Adipocyte (in vitro differentiated cells): ENCODE measurements at regions not wholly inside any gene's neighbourhood (a gene's known extent, or its start where the extent isn't known, plus 50 kb on each side); places are given as distances from the start of the nearest gene placed in this dataset.
"Not testable (repeated sequence)": the region's sequence is repeated elsewhere in the genome, so short reads cannot be mapped to it uniquely, and the experiment has no call there.

Source experiments
- DNase-seq: peaks from one replicate; pipeline ENCODE4 v3.0.0-alpha.2; 2015; ENCODE audit warnings: low read depth
- H3K27me3 ChIP-seq: replicated peaks from 2 replicates; pipeline ENCODE4 v1.7.0; 2013; ENCODE audit warnings: mild to moderate bottlenecking, low read length, moderate library complexity; ENCODE audit not compliant: control insufficient read depth, insufficient read depth
- H3K36me3 ChIP-seq: 2 replicates; pipeline ENCODE4 v1.7.0; 2013; ENCODE audit warnings: low read length, mild to moderate bottlenecking, moderate library complexity; ENCODE audit not compliant: control insufficient read depth, insufficient read depth, severe bottlenecking
- H3K4me1 ChIP-seq: 2 replicates; pipeline ENCODE4 v1.7.0; 2013; ENCODE audit warnings: mild to moderate bottlenecking, low read length, moderate library complexity; ENCODE audit not compliant: control insufficient read depth, insufficient read depth
- H3K4me3 ChIP-seq: 2 replicates; pipeline ENCODE4 v1.7.0; 2013; ENCODE audit warnings: mild to moderate bottlenecking, low read length, moderate library complexity
- H3K9ac ChIP-seq: 2 replicates; pipeline ENCODE4 v1.7.0; 2013; ENCODE audit warnings: mild to moderate bottlenecking, low read length, moderate library complexity
- H3K9me3 ChIP-seq: 2 replicates; pipeline ENCODE4 v1.7.0; 2013; ENCODE audit warnings: mild to moderate bottlenecking, low read length, moderate library complexity; ENCODE audit not compliant: control insufficient read depth

DNA sequence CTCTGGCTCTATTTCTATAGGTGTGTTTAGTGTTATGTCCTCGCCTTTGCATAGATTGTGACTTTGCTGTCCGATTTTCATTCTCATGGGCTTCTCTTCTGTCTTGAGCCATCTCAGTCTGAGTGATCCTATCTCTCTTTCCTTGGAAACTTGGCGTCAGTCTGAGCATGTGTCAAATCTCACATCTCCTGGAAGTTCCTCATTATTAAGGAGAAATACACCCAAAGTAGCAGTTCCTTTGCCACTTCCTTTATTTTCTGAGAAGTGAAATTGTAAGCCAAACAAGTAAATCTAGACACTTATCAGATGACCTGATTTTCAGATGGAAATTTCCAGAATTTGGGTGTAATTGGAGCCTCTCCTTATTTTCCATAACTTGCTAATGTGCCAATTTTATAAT, 126.9 kb upstream of the ANKH start:
- no peak overlapping the region for H3K9ac ChIP-seq
- H3K9me3 ChIP-seq, result peaks cover 15% of the 10 kb centered on the region
- H3K4me3 ChIP-seq, result no peak overlapping the region
- no peaks in the 10 kb centered on the region for H3K36me3 ChIP-seq
- H3K4me1 ChIP-seq, result no peaks in the 10 kb centered on the region
- DNase-seq, result no peak
- no peaks in the 10 kb centered on the region for H3K27me3 ChIP-seq

DNA sequence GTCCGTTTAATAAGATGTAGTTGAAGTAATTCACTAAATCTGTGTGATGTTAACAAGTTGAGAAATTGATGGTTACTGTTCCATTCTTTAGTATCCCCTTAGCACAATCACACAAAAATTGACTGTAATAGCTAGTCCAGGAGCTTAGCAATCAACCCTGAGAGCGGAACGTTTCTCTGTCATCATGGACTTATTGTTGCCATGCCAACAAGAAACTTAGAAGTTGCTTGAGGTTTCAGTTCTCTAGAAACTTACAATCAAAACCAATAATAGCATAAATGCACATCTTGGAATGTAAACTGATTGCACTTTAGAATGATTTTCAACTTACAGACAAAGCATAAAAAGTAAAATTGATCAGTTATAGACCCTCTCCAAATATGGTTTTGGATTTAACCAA, 125.4 kb upstream of the ANKH start:
- Histone ChIP-seq H3K4me1 (no peaks in the 10 kb centered on the region), H3K9me3 (peaks cover 15% of the 10 kb centered on the region), H3K9ac (no peak overlapping the region), H3K27me3 (no peaks in the 10 kb centered on the region), H3K4me3 (no peak overlapping the region), H3K36me3 (no peaks in the 10 kb centered on the region)
- no peak for DNase-seq

DNA sequence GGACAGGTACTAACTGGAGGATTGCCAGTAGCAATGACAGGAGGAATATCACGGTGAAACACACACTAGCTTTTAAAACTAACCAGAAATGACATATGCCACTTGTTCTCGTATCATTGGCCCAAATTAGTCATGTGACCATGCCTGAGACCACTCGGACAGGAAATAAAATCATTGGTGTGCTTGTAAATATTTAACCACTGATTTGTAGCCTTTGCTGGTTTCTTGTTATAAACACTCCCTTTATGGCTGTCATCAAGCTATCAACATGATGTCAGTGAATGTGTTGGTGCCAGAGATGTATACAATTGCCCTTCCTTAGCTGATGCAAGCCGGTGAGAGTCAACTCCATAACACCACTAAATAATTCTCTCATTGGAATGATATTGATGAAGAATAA, 123.7 kb upstream of the ANKH start:
- no peak for DNase-seq
- Histone ChIP-seq H3K9ac (no peak overlapping the region), H3K4me1 (no peaks in the 10 kb centered on the region), H3K9me3 (peaks cover 15% of the 10 kb centered on the region), H3K36me3 (no peaks in the 10 kb centered on the region), H3K4me3 (no peak overlapping the region), H3K27me3 (no peaks in the 10 kb centered on the region)

DNA sequence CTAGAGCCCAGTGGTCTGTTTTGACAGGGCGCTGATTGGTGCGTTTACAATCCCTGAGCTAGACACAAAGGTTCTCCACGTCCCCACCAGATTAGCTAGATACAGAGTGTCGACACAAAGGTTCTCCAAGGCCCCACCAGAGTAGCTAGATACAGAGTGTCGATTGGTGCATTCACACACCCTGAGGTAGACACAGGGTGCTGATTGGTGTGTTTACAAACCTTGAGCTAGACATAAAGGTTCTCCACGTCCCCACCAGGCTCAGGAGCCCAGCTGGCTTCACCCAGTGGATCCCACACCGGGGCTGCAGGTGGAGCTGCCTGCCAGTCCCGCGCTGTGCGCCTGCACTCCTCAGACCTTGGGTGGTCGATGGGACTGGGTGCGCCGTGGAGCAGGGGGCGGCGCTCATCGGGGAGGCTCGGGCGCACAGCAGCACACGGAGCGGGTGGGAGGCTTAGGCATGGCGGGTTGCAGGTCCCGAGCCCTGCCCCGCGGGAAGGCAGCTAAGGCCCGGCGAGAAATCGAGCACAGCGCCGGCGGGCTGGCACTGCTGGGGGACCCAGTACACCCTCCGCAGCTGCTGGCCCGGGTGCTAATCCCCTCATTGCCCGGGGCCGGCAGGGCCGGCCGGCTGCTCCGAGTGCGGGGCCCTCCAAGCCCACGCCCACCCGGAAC, 122.0 kb upstream of the ANKH start:
- H3K36me3 ChIP-seq, DNase-seq, H3K27me3 ChIP-seq, H3K9ac ChIP-seq, H3K4me1 ChIP-seq: not testable (repeated sequence)
- peak overlapping the region; percentile 56 for H3K4me3 ChIP-seq
- H3K9me3 ChIP-seq, result peaks cover 14% of the 10 kb centered on the region

DNA sequence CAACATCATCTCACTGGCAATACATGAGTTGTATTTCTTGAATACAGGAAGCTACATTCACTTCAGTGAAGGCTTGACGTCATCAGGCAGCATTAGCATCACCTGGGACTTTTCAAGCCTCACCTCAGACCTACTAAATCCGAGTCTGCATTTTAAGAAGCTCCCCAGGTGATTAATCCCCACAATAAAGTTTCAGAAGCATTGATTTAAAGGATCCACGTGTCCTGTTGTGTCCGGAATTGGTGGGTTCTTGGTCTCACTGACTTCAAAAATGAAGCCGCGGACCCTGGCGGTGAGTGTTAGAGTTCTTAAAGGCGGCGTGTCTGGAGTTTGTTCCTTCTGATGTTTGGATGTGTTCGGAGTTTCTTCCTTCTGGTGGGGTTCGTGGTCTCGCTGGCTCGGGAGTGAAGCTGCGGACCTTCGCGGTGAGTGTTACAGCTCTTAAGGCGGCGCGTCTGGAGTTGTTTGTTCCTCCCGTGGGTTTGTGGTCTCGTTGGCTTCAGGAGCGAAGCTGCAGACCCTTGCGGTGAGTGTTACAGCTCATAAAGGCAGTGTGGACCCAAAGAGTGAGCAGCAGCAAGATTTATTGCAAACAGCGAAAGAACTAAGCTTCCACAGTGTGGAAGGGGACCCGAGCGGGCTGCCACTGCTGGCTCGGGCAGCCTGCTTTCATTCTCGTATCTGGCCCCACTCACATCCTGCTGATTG, 121.3 kb upstream of the ANKH start:
- H3K4me3 ChIP-seq, result peak overlapping the region; percentile 56
- H3K27me3 ChIP-seq, H3K4me1 ChIP-seq, H3K36me3 ChIP-seq, DNase-seq, H3K9me3 ChIP-seq, H3K9ac ChIP-seq: not testable (repeated sequence)

DNA sequence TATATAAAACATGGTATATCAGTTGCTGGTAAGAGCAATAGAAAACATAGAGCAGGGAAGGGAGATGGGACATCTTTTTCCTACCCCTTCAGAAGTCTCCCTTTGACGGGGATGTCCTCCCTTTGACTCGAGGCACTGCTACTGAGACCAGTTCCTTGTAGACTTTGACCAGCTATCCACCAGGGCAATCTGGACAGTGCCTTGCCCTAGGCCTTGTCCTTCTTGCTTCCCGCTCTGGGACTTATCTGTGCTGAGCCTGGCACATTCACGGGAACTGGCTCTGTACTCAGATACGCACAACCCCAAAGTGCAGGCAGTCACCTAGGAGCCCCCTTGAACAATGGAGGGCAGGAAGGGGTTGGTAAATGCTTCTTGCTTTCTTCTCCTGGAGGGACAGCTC, 116.6 kb upstream of the ANKH start:
- DNase-seq, result no peak

DNA sequence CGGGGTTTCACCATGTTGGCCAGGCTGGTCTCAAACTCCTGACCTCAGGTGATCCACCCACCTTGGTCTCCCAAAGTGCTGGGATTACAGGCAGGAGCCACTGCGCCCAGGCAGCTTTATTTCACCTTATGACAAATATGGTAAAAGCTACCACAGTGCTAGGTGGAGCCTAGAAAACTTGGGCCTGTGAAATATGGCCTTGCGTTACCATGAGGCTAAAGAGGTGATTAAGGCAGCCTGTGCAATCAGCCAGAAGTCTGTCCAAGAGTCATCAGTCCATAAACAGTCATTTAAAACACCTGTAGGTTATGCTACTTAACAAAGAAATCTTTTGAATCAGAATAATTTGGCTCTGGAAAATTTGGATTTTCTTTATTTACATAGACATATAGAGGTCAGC, 114.8 kb upstream of the ANKH start:
- DNase-seq, result no peak
- no peak overlapping the region for H3K9ac ChIP-seq
- H3K9me3 ChIP-seq, result no peaks in the 10 kb centered on the region
- no peaks in the 10 kb centered on the region for H3K27me3 ChIP-seq
- no peak overlapping the region for H3K4me3 ChIP-seq
- no peaks in the 10 kb centered on the region for H3K36me3 ChIP-seq
- no peaks in the 10 kb centered on the region for H3K4me1 ChIP-seq

More for the DNA sequence above, 116.6 kb upstream of the ANKH start:
- no peaks in the 10 kb centered on the region for H3K36me3 ChIP-seq
- H3K27me3 ChIP-seq, result no peaks in the 10 kb centered on the region
- no peak overlapping the region for H3K4me3 ChIP-seq
- H3K9ac ChIP-seq, result no peak overlapping the region
- no peaks in the 10 kb centered on the region for H3K9me3 ChIP-seq
- no peaks in the 10 kb centered on the region for H3K4me1 ChIP-seq

DNA sequence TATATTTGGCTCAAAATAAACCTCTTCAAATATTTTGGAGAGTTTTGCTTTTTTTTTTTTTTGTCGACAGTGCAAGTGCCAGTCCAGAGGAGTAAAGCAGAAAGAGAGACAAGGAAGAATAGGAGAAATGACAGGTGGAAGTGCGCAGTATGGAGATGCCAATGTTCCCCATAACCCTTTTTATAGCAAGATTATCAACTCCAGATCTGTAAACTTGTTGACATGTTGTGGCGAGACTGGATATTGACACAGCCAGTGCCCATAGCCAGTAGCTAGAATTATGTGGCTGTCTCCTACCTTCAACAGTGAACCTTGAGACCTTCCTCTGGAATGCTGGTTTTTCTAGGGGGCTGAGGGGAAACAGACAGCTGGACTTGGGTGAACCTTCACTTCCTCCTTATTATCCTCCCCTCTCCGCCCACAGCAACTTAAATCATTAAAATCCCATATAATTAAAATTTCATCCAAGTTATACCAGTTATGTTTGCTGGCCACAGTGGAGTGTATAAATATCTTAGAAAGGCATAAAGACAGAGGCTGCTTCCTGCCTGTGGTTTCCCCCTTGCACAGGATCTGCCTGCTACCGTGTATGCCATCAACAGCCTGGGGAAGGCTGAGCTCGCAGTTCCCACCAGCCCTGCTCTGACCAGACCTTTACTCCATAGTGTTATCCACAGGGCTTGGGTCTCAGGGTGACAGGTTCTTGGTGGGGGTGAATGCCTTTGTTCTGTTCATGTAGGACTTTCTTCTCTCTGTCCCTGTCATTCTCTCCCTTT, 112.3 kb upstream of the ANKH start:
- no peaks in the 10 kb centered on the region for H3K36me3 ChIP-seq
- no peak for DNase-seq

DNA sequence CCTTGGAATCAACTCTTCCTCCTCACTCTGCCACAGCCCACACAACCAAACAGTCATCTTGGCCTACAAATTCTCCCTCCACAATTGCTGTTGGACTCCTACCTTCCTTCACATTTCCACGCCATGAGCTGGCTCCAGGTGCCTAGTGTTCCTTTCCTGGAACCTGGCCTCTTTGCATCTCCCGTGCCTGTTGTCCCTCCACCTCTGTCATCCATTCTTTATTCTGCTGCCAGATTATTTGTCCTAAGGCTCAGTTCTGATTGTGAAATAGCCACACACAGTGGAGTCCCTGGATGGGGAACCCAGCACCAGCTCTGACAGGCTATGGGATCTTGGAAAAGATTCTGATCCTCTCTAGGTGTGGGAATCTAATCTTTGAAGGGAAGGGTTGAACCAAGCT, 109.1 kb upstream of the ANKH start:
- Histone ChIP-seq H3K4me1 (no peaks in the 10 kb centered on the region), H3K4me3 (no peak overlapping the region), H3K9ac (no peak overlapping the region), H3K36me3 (no peaks in the 10 kb centered on the region), H3K9me3 (no peaks in the 10 kb centered on the region), H3K27me3 (peaks cover 10% of the 10 kb centered on the region)
- DNase-seq, result no peak

More for the DNA sequence above, 112.3 kb upstream of the ANKH start:
- H3K27me3 ChIP-seq, result no peaks in the 10 kb centered on the region
- H3K9me3 ChIP-seq, result no peaks in the 10 kb centered on the region
- H3K4me1 ChIP-seq, result no peaks in the 10 kb centered on the region
- H3K9ac ChIP-seq, result no peak overlapping the region
- H3K4me3 ChIP-seq, result no peak overlapping the region

DNA sequence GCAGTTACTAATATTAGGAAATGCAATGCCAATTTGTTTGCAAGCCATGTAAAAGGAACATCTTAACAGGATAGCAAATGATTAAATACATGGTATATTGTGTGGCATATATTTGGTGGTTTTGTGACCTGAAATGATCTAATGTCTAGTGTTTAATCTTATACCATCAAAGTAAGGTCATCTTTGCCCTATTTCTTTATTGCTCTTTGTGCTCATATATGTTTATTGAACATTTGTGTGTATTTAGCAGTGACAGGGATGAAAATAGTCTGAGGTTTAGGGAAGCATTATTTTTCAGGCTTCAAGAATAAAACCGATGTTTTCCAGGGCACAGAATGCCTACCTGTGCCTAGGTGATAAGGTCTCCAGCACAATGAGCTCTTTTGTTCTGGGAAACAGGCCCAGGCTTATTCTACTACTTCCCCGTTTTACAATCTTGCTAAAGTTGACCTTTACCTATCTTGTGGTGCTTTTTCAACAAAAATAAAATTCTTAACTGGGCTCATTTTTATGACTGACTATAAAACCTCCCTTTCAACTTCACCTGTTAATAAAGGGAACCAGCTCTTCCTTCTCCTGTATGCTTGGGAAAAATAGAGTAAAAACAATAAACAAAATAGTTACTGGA, 105.6 kb upstream of the ANKH start:
- Histone ChIP-seq H3K36me3 (no peaks in the 10 kb centered on the region), H3K4me1 (no peaks in the 10 kb centered on the region), H3K9ac (no peak overlapping the region), H3K27me3 (peaks cover 10% of the 10 kb centered on the region), H3K9me3 (no peaks in the 10 kb centered on the region), H3K4me3 (no peak overlapping the region)
- DNase-seq, result no peak

DNA sequence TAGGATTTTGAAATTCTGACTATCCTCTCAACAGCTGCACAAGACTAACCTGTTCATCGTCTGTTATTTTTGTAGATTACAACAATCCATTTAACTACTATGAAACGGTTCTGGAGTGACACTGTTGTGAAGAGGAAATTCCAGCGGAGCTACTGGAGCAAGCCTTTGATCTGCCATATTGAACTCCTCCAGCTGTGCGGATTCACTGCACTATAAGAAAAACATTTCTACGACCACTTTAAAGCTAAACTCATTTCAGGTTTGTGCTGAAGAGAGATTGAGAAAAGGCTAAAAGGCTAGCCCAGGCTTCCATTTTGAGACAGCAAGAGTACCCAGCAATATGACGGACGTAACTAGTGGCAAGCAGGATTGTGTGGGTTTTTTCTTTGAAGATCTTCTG, 104.9 kb upstream of the ANKH start:
- Histone ChIP-seq H3K27me3 (peaks cover 10% of the 10 kb centered on the region), H3K9ac (no peak overlapping the region), H3K9me3 (no peaks in the 10 kb centered on the region), H3K4me1 (no peaks in the 10 kb centered on the region), H3K36me3 (no peaks in the 10 kb centered on the region), H3K4me3 (no peak overlapping the region)
- DNase-seq, result no peak
